HS-27A (cell line): ENCODE measurements at regions not wholly inside any gene's neighbourhood (a gene's known extent, or its start where the extent isn't known, plus 50 kb on each side); places are given as distances from the start of the nearest gene placed in this dataset.

Experiments
- DNase-seq: peaks from one replicate; pipeline ENCODE4 v3.0.0-alpha.2; 2012; ENCODE audit warnings: low read depth, missing footprints

DNA sequence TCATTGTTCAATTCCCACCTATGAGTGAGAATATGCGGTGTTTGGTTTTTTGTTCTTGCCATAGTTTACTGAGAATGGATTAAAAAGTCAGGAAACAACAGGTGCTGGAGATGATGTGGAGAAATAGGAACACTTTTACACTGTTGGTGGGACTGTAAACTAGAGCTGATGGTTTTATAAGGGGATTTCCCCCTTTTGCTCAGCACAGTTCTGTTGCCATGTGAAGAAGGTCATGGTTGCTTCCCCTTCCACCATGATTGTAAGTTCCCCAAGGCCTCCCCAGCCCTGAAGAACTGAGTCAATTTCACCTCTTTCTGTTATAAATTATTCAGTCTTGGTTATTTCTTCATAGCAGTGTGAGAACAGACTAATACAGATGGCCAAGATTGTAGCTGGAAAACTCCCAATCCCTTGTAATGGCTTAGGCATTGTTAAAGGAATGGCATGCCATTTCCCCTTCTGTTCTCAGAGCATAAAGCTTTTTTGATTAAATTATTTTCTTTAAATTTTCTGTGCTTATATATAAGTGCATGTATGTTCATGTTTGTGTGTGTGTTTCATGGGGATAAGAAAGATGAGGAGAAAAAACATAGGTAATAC, 144.8 kb downstream of the BACH1 start:
- no peak for DNase-seq

DNA sequence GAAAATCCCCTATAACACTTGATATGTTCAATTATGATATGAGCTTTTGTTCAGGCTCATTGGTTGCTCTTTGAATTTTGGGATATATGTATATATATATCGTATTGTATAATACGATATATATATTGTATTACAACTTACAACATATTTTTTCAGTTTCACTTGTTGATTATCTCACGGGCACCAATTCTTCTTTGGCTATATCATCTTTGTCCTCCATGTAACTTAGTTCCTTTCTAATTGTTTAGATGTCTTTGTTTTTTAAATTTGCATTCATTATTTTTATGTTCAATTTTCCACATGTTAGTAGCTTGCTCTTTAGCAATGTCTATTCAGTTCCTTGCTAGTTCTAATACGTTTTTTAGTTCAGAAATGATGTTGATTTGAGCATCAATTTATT, 150.0 kb downstream of the BACH1 start:
- no peak for DNase-seq

DNA sequence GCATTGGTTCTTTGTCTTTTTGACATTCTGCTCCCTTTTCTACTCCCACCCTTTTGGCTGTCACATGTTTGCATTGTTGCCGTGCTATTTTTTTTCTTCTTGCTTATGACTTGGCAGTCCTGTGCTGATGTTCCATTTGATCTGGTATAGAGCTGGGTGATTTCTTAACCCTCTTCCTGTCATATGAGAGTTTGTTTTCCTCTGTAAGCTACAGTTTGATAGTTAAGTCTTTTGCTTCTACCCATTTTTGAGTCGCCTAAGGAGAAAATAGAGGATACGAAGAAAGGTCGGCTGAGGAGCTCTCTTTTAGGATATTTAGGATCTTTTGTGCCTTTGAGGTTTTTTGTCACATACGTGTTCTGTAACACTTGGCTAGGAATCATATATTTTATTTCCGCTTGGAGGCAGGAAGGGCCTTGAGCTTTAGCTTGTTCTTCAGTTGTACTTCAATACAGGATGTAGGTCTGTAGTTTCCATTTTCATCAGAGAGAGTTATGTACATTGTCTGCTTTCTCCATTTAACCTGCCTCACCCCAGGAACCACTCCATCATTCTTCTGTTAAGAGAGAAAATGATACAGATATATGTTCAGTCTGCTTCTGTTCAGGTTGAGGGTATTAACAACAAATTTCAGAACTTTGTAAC, 150.7 kb downstream of the BACH1 start:
- DNase-seq, result no peak

- DNase-seq, result no peak
These were observed 151.3 kb downstream of the BACH1 start for GRCh38 chr21:29450058-29450457.

DNA sequence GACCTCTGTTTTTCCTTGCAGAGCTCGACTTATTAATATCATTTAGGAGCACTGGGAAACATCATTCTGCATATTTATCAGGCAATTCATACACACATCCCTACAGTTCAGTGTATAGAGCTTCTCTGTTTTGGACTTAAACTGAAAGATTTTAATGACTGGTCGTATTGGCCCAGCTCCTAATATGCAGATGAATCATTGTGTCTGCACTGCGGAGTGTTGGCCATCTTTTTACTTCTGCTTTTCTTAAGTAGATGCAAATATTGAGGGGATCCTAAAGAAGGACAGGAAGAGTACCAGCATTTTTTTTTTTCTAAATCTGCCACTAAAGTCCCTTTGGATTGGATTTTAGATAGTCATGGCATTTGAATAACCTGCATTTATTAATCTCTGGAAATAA, 154.8 kb downstream of the BACH1 start:
- DNase-seq, result no peak

- no peak for DNase-seq
These were observed 155.5 kb downstream of the BACH1 start for GRCh38 chr21:29454179-29454578.

- no peak for DNase-seq
These were observed 163.8 kb downstream of the BACH1 start for GRCh38 chr21:29462479-29462878.

DNA sequence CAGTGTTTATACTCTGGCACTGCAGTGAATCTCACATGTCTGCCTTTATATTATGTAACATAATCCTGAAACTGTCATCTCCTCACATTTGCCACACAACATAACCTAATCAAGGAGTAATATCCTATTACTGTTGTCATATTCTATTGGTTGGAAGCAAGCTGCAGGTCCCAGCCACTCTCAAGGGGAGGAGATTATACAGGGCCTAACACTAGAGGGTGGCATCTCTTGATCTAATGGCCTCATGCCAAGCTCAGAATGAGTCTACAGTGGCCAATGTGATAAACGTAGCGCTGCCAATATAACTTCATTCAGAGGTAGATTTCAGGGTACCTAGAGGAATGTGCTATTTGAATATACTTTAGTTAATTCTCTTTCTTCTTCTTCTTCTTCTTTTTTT, 166.8 kb downstream of the BACH1 start:
- DNase-seq, result no peak

DNA sequence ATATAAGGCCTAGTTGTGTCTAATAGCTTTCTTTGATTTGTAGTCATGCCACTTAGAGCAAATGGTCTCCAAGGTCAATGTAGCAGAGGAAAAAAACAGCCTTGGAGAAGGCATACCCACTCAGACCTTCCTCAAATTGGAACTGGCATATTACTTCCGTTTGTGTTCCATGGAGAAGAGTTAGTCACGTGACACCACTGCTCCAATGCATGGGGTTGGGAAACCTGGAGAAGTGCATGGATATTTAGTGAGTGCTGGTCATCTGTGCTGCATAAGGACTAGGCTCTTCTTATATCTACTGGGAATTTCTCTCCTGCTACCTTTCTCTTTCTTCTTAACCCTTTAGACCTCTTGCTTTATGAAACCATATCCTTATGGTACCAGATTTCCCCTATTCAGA, 167.8 kb downstream of the BACH1 start:
- no peak for DNase-seq

- no peak for DNase-seq
These were observed 171.7 kb downstream of the BACH1 start for GRCh38 chr21:29470397-29470796.

DNA sequence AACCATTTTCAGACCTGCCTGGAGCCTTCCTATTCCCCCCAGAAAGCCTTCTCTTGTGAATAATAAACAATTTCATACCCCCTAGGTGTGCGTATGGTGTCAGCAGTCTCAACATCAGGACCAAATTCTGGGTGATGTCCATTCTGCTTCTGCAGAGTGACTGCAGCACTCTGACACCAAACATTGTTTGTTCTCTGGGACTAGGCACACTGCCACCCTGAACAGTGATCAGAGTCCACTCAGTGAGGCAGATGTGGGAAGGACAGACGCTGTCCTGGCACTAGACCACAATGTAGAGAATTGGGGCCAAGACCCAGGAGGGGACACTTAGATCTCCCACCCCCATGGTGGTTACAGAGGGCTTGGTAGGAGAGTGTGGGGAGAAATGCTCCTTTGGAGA, 175.1 kb downstream of the BACH1 start:
- DNase-seq, result no peak

GRCh38 chr21:29475329-29475728, 176.6 kb downstream of the BACH1 start:
- DNase-seq, result no peak

DNA sequence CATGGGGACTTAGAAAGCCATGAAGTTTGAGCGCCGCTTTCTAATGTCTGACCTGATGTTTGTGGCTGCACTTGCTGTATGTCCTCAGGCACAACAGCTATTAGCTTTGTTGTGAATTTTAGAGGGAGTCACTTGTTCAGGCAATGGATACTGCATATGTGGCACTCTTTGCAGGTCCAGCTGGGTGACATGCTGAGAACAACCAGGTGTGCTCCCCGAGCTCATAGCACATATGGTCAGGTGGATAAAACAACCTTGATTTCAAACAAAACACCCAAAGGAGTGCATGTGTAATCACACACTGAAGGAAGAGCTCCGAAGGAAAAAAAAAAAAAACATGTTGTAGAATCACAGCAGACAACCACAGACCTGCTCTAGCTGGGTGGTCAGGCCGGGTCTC, 178.6 kb downstream of the BACH1 start:
- DNase-seq, result no peak

GRCh38 chr21:29477941-29478340, 179.2 kb downstream of the BACH1 start:
- peak; percentile 45 for DNase-seq

DNA sequence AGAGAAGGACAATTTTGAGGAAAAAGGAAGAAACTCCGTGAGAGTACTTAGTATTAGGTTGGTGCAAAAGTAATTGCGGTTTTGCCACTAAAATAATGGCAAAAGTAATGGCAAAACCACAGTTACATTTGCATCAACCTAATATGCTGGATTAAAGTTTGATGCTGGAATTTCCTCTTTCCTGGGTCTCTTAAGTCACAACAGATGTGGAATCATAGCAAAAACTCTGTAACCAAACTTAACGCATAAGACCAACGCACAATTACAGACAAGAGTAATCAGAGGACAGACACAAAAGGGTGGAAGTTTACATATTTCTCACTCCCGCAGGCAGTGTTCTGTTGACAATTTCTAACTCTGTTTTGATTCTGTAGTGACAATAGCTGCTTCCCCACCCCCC, 182.4 kb downstream of the BACH1 start:
- no peak for DNase-seq

GRCh38 chr21:29481641-29482040, 182.9 kb downstream of the BACH1 start:
- DNase-seq, result peak; percentile 63

GRCh38 chr21:29486306-29486807, 187.6 kb downstream of the BACH1 start:
- no peak for DNase-seq
